Activated gamma-delta T cell treated with anti-CD3 and anti-CD28 coated beads, Interleukin-2, amount 50 U/mL, for 16 hours (primary cell): ENCODE measurements at regions not wholly inside any gene's neighbourhood (a gene's known extent, or its start where the extent isn't known, plus 50 kb on each side); places are given as distances from the start of the nearest gene placed in this dataset.
"Not testable (repeated sequence)": the region's sequence is repeated elsewhere in the genome, so short reads cannot be mapped to it uniquely, and the experiment has no call there.

ENCODE experiments used
- DNase-seq: peaks from one replicate; pipeline ENCODE4 v3.0.0-alpha.2; 2020; ENCODE audit warnings: low read depth

GRCh38 chr7:67301667-67302066 is 305.0 kb downstream of the TYW1 start:
- DNase-seq: no peak

- peak; percentile 95 for DNase-seq
Measured at GRCh38 chr7:67302113-67303039, 305.7 kb downstream of the TYW1 start.

GRCh38 chr7:67304846-67305245 is 308.2 kb downstream of the TYW1 start:
- not testable (repeated sequence) for DNase-seq

GRCh38 chr7:67306331-67306730 is 309.7 kb downstream of the TYW1 start:
- no peak for DNase-seq

- DNase-seq: no peak
Measured at GRCh38 chr7:67309764-67310549, 313.3 kb downstream of the TYW1 start.

GRCh38 chr7:67311901-67312300 is 315.3 kb downstream of the TYW1 start:
- no peak for DNase-seq

- no peak for DNase-seq
Measured at GRCh38 chr7:67313213-67313612, 316.6 kb downstream of the TYW1 start.

- DNase-seq: not testable (repeated sequence)
Measured at GRCh38 chr7:67316902-67317301, 320.3 kb downstream of the TYW1 start.

- DNase-seq: not testable (repeated sequence)
Measured at GRCh38 chr7:67328257-67328656, 331.6 kb downstream of the TYW1 start.

- DNase-seq: not testable (repeated sequence)
Measured at GRCh38 chr7:67335165-67335564, 338.5 kb downstream of the TYW1 start.

- DNase-seq: not testable (repeated sequence)
Measured at GRCh38 chr7:67335663-67336062, 339.0 kb downstream of the TYW1 start.

- not testable (repeated sequence) for DNase-seq
Measured at GRCh38 chr7:67338545-67338944, 341.9 kb downstream of the TYW1 start.

- no peak for DNase-seq
Measured at GRCh38 chr7:67341153-67341768, 344.6 kb downstream of the TYW1 start.

- no peak for DNase-seq
Measured at GRCh38 chr7:67343114-67343513, 346.5 kb downstream of the TYW1 start.

- DNase-seq: no peak
Measured at GRCh38 chr7:67343572-67343971, 346.9 kb downstream of the TYW1 start.

- DNase-seq: no peak
Measured at GRCh38 chr7:67344481-67345193, 348.0 kb downstream of the TYW1 start.

GRCh38 chr7:67346126-67346525 is 349.5 kb downstream of the TYW1 start:
- DNase-seq: no peak

GRCh38 chr7:67346876-67347275 is 350.2 kb downstream of the TYW1 start:
- no peak for DNase-seq

GRCh38 chr7:67348171-67348570 is 351.5 kb downstream of the TYW1 start:
- DNase-seq: no peak

- DNase-seq: not testable (repeated sequence)
Measured at GRCh38 chr7:67357653-67358052, 361.0 kb downstream of the TYW1 start.

- DNase-seq: not testable (repeated sequence)
Measured at GRCh38 chr7:67358316-67358715, 361.7 kb downstream of the TYW1 start.

GRCh38 chr7:67358738-67359137 is 362.1 kb downstream of the TYW1 start:
- DNase-seq: not testable (repeated sequence)
